MM.1S (cell line): ENCODE measurements at regions not wholly inside any gene's neighbourhood (a gene's known extent, or its start where the extent isn't known, plus 50 kb on each side); places are given as distances from the start of the nearest gene placed in this dataset.

Experiments
- EZH2 ChIP-seq: fragments of 300-600 bp; sonication (generic); optimal IDR thresholded peaks from 2 replicates; pipeline ENCODE3; 2017; ENCODE audit warnings: low read depth, mild to moderate bottlenecking, antibody characterized with exemption, low read length, mixed read lengths
- EZH2phosphoT487 ChIP-seq: fragments of 300-600 bp; sonication (generic); IDR thresholded peaks from 2 replicates; pipeline ENCODE4 v1.6.1; 2018; ENCODE audit warnings: antibody characterized with exemption, low read length
- TF ChIP-seq, protein P1 (sequence below): fragments of 300-600 bp; sonication (generic); IDR thresholded peaks from 2 replicates; pipeline ENCODE4 v1.5.1; 2016; ENCODE audit warnings: antibody characterized with exemption, low read length, mixed read lengths

- no peak for TF ChIP-seq EZH2
- TF ChIP-seq, protein P1, sequence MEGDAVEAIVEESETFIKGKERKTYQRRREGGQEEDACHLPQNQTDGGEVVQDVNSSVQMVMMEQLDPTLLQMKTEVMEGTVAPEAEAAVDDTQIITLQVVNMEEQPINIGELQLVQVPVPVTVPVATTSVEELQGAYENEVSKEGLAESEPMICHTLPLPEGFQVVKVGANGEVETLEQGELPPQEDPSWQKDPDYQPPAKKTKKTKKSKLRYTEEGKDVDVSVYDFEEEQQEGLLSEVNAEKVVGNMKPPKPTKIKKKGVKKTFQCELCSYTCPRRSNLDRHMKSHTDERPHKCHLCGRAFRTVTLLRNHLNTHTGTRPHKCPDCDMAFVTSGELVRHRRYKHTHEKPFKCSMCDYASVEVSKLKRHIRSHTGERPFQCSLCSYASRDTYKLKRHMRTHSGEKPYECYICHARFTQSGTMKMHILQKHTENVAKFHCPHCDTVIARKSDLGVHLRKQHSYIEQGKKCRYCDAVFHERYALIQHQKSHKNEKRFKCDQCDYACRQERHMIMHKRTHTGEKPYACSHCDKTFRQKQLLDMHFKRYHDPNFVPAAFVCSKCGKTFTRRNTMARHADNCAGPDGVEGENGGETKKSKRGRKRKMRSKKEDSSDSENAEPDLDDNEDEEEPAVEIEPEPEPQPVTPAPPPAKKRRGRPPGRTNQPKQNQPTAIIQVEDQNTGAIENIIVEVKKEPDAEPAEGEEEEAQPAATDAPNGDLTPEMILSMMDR = no peak
- no peak for TF ChIP-seq EZH2phosphoT487
Measured at GRCh38 chr10:124282326-124282725, 136.4 kb downstream of the OAT start.
